ENCODE measurements at regions not wholly inside any gene's neighbourhood (a gene's known extent, or its start where the extent isn't known, plus 50 kb on each side); places are given as distances from the start of the nearest gene placed in this dataset.

DNA sequence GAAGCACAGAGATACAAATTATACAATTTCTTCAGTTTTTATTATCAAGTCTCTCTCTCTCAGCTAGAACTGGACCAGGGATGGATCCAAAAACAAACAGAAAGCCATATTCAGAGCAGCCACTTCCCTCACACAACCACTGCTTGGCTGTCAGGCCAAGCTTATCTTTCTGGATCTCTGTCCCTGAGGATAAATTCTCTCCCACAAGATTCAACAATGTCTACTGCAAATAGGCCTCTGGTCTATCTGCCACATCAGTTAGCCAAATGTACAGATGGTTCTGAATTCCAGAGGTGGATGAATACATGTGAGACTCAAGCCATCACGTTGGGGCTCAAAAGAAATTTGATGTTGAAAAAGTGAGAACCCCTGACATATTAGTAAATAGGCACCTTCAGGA lies 350.9 kb downstream of the LTN1 start:
- no peak for DNase-seq

DNA sequence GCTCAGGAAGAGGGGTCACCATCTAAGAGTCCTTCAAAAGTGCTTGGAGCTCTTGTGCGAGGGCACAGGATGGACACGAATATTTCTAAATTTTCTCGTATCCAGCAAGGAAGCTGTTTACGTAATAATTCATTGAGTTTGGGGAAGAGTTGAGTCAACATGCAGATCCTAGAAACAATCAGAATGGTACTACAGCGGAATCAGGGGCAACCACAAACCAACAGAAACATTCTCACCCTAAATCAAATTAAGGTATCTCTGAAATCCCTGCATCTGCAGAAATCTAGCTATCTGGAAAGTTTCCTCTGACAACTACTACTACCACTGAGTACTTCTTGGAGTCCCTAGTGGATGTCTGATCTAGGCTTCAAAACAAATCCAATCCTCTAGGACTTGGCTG lies 352.4 kb downstream of the LTN1 start:
- no peak for DNase-seq

DNA sequence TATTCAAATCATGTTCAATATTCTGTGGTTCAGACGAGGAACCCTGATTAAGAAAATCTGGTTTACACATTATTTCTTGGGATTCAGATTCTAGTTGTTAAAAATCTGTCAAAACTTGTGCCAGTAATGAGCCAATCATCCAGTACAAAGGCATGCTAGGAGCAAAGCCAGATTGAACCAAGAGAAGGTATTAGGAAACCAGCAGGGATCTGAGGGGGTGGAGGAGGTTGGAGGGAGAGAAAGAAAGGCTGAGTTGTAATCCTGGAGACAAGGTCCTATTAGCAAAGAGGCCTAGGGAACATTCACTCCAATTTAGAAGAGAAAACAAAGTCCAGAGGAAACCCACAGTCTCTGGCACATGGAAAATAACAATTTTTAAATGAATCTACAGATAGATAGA lies 352.9 kb downstream of the LTN1 start:
- DNase-seq: no peak

DNA sequence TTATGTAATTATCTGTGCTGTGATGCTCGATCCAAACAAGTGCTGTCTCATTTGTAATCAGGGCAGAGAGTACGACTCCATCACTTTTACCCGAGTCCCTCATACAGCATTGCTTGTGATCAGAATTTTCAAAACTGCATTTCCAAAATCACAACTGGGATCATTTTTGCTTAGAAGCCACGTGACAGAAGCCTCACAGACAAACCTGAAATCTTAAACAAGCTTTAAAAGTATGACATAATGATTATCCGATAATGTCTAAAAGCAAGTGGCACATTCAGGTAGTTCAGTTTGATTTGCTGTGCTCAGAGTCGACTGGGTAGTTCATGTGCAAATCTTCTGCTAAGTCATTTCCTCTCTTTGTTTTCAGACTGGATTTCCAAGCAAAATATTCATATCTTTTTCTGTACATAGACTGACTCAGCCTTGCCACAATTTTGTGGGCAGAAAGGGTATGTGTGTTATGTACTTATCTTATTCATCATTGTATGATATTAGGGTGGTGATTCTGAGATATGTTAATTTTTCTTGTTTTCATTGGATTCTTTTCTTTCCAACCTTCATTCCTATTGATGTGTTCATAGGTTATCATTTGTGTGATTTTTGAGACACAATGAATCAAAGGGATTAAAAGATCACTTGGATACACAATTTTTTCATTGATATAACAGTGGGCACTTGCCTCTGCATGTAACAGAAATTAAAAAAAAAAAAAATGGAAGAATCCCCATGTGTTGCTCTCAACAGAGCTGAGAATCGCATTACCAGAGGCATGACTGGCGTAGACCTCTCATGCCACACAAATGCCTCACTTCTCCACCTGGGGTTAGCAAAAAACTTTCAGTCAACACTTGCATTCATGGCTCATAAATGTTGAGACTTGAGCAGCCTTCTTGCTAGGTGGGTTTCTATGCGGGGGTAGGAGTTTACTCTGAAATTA lies 355.7 kb downstream of the LTN1 start:
- no peak for DNase-seq

DNA sequence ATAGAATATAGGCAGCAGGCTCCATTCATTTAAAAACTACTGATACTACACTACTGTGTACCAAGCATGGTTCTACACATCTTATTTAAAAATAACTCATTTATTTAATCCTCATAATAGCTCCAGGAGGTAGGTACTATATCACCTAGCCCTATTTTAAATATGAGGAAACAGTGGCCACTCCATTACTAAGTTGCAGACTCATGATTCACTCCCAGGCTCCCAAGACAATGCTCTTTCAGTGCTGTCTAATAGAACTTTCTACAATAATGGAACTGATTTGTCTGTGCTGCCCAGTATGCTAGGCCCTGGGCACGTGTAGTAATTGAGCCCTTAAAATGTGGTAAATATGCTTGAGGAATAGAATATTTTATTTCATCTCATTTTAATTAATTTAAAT lies 357.1 kb downstream of the LTN1 start:
- no peak for DNase-seq

DNA sequence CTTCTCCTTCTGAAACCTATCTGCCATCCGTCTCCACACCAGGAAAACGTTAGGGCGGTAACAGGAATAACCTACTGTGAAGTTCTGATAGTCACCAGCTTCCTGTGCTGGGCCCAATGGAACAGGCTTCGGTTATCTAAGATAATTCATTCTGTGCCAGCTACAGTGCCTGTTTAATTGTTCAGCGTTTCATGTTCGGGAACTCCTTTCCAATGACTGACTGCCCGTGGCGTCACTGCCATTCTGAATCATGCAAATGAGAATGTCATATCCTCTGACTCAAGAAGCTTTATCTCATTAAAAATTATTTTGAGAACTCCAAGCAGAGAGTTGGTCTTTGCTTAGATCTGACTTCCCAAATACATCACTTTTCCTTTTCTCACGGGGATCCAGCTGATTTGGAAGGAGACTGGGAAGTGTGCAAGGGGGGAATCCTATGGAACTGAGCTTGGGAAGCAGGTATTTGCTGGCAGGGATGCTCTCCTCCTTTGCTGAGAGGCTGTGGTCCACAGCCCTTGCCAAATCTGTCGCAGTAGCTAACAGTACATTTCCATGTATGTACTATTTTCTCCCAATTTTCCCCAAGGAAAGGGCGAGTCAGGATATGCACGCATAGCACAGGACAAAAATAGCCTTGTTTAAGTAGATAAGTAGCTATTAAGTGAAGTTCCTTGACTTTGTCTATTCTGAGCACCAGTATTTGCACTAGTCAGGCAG lies 358.7 kb downstream of the LTN1 start:
- no peak for DNase-seq

DNA sequence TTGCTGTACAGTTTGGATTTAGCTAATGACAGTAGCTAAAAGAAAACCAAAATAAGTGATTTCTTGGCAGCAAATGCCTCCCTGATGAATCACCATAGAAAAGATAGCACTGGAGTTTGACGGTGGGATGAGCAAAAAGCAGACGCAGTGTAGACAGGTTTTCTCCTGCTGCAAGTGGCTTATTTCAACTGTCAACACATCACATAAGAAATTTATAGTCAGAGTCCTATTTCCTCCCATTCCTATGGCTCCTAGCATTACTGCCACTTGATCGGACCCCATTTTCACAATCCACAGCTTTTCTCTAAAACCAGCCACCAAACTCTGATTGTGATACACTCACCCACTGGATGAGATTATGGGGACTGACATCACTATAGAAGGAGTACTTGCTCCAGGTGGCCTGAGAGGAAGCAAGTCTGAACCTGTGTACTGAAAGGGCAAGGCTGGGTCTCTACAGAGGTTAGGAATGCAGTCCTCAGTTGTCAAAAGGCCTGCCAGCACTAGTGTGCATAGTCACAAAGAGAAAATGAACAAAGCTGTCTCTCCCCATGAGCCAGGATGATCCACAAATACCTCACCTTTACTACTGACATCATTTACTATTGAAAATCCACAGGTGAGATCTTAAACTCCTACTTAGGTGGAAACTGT lies 359.8 kb downstream of the LTN1 start:
- no peak for DNase-seq

DNA sequence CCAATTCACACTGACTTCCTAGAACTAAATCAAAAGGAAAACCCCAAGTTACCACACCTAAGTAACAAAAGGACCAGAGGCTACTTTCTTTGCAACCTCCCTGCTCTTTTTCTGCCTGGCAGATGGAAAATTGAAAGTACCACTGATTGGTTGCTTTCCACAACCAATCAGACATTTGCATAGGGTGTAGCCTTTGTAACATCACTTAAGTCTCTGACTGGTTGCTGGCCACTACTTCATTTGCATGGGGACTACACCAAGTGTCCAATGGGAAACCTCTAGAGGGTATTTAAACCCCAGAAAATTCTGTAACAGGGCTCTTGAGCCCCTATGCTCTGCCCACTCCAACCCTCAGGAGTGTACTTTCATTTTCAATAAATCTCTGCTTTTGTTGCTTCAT lies 365.0 kb downstream of the LTN1 start:
- DNase-seq: no peak

DNA sequence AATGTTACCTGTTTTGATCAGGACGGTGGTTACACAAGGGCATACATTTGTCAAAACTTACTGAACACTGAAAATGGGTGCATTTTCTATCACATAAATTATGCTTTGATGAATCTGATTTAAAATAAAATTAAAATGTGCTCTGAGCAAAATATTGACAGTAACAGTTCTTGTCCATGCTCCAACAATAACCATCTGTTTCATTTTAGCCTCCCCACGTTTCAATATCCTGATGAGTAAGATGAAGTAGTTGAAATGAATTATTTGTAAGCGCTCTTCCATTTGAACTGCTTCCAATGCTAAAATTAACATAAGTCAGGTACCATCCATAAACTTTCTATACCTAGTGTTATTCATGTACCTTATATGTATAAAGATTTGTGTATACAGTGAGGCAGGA lies 365.4 kb downstream of the LTN1 start:
- DNase-seq: no peak

DNA sequence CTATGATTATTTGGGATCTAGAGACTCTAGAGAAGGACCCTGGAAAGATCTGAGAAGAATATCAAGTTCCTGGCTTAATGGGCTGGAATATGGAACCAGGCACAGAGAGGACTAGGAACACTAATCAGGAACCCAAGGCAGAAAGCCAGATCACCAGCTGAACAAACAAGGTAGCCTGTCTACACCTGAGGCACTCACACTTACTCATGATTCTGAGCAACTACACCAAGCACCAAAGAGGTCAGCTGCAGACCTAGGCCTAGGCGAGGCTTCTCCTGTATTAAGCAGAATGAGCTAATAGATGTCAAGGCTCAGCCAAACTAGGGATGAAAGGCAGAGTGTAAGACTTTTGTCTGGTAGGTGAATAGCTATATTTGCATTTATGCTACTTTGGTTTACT lies 368.1 kb downstream of the LTN1 start:
- no peak for DNase-seq

DNA sequence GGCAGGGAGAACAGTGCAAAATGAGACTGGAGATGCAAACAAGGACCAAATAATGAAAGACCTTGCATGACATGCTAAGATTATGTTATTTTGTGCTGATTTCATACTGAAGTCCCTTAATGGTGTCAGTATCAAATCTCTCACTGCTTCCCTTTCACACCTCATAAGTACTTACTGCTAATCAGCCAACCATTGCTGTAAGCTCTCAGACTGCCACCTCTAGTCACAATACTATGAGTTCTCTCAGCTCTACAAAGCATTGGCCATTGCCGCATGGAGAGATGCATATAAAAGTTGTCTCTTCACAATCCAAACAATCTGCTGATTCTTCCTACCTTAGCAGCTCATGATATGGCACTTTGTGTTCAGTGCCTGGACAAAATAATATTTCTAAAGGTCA lies 375.4 kb downstream of the LTN1 start:
- no peak for DNase-seq

DNA sequence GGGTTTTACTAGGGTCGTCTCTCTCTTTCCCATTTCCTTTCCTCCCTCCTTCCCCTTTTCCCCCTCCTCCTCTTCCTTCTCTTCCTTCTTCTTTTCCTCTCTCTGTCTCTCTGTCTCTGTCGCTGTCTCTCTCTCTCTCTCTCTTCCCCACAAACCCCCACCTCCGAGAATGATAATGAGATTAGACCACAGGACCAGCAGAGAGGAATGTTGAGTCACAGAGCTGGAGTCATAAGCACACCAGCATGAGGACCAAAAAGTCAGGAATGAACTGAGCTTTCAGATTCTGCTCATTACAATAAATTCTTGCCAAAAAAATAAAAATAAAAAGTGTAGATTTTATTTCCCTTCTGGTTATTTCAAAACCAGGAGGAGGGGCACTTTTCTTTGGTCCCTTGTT lies 377.4 kb downstream of the LTN1 start:
- no peak for DNase-seq

DNA sequence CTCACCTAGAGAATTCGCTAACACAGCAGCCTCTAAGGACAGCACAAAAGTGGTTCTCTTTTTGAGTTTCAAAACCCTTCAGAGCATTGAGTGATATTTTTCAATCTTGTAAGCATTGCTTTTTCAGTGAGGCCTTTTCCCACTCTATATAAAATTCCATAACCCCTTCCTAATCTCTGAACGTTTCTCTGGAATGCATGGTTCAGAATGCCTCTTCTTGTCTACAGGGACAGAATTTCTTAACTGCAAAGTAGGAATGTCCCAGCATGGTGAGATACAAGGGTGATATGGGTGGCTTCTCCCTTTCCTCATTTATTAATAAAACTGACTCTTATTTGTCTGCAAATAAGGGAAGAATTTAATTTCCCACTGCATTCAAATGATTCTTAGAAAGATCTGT lies 377.9 kb downstream of the LTN1 start:
- DNase-seq: no peak

DNA sequence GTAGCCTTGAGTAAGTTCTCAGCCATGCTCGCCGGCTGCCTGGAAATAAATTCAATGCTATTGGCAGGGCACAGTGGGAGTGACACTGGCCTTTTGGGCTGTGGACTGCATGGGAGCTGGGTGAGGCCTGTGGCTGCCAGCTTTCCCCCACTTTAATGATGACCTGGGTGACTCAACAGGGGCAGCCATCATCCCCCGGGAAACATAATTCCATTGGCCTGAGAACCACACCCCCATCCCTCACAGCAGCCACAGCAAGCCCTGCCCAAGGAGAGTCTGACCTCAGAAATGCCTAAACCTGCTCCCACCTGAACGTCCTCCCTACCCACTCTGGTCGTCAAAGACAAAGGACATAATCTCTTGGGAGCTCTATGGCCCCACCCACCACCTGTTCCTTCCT lies 384.0 kb downstream of the LTN1 start:
- DNase-seq: no peak

DNA sequence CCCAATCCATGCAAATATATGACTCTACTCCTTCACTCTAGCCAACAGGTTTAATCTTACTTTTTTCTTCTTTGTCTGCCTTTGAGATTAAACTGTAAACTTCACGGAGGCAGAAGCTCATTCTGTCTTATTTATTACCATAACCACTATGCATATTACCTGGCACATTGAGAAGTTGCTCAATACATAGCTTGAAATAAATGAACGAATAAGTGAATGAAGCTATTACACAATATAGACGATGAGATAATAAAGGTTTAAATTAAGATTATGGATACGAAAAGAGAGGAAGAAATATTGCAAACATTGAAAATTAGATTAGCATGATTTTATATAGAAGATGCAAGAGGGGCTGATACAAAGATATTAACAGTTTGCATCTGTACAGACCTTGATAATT lies 385.1 kb downstream of the LTN1 start:
- DNase-seq: no peak

DNA sequence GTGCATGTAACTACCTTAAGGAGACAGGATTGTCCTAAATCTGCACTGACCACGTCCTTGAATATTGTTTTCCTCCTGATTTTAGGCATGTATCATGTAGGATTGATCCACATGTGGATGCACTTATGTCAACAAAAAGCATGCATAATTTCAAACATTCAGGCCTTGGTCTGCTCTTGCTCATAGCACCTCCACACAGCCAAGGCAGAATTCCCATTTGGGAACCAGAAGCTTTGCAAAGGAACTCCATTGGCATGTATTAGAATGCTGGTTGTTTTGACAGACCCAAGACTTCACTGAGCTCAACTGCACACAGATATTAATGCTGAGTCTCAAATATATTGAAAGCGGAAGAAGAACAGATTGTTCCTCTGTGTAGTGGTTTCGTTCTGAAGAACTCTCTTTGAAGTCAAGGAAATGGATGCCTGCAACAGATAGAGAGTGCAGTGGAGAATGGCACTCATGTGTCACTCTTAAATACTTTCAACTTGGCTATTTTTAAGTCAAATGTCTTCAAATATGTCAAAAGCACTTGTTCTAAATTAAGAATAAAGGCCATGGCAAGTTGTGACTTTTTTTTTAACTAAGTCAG lies 387.6 kb downstream of the LTN1 start:
- DNase-seq: no peak

DNA sequence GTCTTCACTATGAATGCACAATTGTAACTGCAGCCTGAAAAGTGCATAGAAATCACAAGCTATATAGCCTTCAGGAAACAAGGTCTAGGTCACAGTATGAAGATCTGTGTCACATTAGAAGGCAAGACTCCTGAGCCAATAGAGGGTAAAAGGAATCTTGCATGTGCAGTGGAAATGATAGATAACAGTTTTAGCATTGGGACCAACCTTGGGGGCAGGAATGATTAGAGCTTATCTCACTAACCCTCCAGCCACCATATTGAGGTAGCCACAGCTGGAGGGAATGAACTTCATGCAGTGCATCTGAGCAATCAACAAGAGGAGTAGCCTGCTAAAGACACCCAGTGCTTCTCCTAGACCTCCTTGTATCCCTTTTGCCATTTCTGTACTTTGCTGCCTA lies 390.1 kb downstream of the LTN1 start:
- DNase-seq: no peak

DNA sequence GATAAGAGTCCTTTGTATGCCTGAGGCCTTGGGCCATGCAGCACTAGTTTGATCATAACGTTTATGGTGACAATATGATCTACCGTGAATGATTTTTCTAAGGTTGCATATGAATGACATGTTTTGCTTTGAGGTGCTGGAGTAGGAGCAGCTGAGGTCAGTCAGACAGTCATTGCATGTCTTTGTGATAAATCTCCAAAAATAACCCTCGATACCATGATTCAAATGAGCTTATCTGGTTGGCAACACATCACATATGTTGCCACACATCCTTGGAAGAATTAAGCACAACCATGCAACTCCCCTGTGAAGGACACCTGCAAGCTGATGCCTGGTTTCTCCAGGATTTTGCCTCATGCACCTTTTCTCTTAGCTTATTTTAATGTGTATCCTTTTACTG lies 394.5 kb downstream of the LTN1 start:
- DNase-seq: no peak

DNA sequence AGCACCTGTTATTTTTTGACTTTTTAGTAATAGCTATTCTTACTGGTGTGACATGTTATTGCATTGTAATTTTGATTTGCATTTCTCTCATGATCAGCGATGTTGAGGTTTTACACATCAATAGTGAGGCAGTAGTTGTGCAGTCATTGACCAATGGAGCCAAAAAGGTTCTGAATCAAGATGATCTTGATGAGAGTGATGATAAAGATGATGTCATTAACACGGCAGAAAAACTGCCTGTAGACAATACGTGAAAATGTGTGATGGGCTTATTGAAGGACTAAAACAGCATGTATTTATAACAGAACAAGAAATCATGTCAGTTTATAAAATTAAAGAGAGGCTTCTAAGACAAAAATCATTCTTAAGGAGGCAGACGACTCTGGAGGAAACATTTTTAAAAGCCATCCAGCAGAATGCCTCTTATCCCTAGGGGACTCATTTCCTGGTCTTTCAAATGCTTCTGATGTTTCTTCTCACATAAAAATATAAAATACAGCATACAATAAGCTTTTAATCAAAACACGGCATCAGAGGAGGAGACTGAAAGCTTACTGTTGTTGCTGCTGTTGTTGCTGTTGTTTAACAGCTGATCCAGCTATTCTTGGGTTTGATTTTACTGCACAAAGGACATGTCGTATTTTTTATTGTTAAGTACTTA lies 400.3 kb downstream of the LTN1 start:
- DNase-seq: no peak

DNA sequence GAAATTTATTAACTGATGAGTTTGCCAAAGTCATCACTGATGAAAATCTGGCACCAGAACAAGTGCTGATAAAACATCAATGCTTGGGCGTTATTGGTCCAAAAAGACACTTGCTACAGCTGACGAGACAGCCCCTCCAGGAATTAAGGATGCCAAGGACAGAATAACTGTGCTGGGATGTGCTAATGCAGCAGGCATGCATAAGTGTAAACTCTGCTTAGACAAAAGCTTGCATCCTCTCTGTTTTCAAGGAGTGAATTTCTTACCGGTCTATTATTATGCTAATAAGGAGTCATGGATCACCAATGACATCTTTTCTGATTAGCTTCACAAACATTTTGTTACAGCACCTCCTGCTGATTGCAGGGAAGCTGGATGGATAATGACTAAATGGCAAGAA lies 402.0 kb downstream of the LTN1 start:
- no peak for DNase-seq

DNA sequence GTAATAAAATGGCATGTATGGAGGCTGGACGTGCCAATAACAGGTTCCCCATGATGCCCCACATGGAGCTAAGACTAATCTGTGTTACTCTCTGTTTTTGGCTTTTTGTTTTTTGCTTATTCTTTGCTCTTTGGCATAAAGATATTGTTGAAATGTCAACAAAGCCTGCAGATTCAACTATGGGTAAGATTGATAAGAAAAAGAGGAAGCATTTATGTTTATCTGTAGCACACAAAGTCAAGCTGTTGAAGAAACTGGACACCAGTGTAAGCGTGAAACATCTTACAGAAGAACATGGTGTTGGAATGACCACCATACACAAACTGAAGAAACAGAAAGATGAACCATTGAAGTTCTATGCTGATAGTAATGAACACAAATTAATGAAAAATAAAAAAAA lies 402.7 kb downstream of the LTN1 start:
- no peak for DNase-seq

DNA sequence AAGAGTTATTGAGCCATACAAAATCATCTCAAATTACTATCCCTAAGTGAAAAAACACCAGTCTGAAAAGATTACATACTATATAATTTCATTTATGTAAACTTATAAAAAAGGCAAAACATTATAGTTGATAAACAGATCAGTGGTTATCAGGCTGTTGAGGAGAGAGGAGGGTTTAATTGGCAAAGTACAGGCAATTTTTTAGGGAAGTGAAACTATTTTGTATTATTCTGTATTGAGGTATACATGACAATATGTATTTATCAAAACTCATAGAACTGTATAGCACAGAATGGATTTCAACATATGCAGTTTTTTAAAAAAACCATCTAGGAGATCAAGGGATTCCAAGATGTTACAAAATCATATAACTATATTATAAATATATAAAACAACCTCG lies 403.7 kb downstream of the LTN1 start:
- no peak for DNase-seq

DNA sequence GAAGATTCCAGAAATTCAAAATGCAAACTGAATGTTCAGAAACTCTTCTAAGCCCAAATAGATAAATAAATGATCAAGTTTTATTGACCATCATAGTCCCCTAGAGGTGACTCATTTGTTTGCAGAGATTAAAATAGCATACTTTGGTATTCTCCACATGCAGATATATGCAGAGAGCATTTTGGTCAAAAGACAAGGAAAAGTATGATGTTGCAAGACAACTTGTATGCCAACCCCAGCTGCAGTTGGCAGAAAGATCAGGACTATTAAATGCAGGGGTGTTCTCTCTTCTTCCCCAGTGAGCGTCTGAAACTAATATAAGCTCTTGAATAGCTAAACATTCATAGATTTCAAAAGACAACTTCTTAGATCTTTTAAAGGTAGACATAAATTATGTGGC lies 404.9 kb downstream of the LTN1 start:
- no peak for DNase-seq

Measured in inflammatory macrophage (primary cell).